HS-27A (cell line): ENCODE measurements at regions not wholly inside any gene's neighbourhood (a gene's known extent, or its start where the extent isn't known, plus 50 kb on each side); places are given as distances from the start of the nearest gene placed in this dataset.

Experiments used
- DNase-seq: peaks from one replicate; pipeline ENCODE4 v3.0.0-alpha.2; 2012; ENCODE audit warnings: low read depth, missing footprints

- no peak for DNase-seq
Measured at GRCh38 chr6:149182262-149182661, 135.2 kb upstream of the TAB2 start.

GRCh38 chr6:149184523-149184922 lies 133.0 kb upstream of the TAB2 start:
- DNase-seq = no peak

- no peak for DNase-seq
Measured at GRCh38 chr6:149185799-149186357, 131.6 kb upstream of the TAB2 start.

- no peak for DNase-seq
Measured at GRCh38 chr6:149186873-149187272, 130.6 kb upstream of the TAB2 start.

GRCh38 chr6:149190224-149190831 lies 127.2 kb upstream of the TAB2 start:
- no peak for DNase-seq

GRCh38 chr6:149194820-149195558 lies 122.5 kb upstream of the TAB2 start:
- DNase-seq = no peak

GRCh38 chr6:149196091-149196490 lies 121.4 kb upstream of the TAB2 start:
- no peak for DNase-seq

- no peak for DNase-seq
Measured at GRCh38 chr6:149197482-149197881, 120.0 kb upstream of the TAB2 start.

GRCh38 chr6:149198265-149198664 lies 119.2 kb upstream of the TAB2 start:
- no peak for DNase-seq

GRCh38 chr6:149200282-149200945 lies 117.1 kb upstream of the TAB2 start:
- DNase-seq = no peak

GRCh38 chr6:149201068-149201655 lies 116.3 kb upstream of the TAB2 start:
- no peak for DNase-seq

GRCh38 chr6:149202100-149202499 lies 115.4 kb upstream of the TAB2 start:
- DNase-seq = no peak

- no peak for DNase-seq
Measured at GRCh38 chr6:149202952-149203351, 114.6 kb upstream of the TAB2 start.

- DNase-seq = no peak
Measured at GRCh38 chr6:149203509-149203908, 114.0 kb upstream of the TAB2 start.

- no peak for DNase-seq
Measured at GRCh38 chr6:149208134-149208601, 109.3 kb upstream of the TAB2 start.

- no peak for DNase-seq
Measured at GRCh38 chr6:149209871-149210775, 107.4 kb upstream of the TAB2 start.

- DNase-seq = no peak
Measured at GRCh38 chr6:149211046-149211571, 106.4 kb upstream of the TAB2 start.

- DNase-seq = no peak
Measured at GRCh38 chr6:149212206-149212605, 105.3 kb upstream of the TAB2 start.

- no peak for DNase-seq
Measured at GRCh38 chr6:149212892-149213801, 104.4 kb upstream of the TAB2 start.

GRCh38 chr6:149213829-149214228 lies 103.7 kb upstream of the TAB2 start:
- DNase-seq = no peak
